ENCODE measurements at regions not wholly inside any gene's neighbourhood (a gene's known extent, or its start where the extent isn't known, plus 50 kb on each side); places are given as distances from the start of the nearest gene placed in this dataset.

DNA sequence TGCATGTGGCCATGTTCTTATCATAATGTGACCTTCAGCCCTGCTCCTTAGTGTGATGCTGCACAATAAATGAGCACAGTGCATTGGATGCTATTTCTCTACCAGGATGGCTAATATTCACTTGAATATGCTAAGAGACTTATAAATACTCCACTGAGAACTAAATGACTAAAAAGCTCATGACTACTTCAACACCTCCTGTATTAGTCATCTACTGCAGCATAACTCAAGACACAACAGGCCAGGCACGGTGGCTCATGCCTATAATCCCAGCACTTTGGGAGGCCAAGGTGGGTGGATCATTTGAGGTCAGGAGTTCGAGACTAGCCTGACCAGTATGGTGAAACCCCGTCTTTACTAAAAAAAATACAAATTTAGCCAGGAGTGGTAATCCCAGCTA is 213.4 kb downstream of the RND3 start:
- no peak overlapping the region for H2AFZ ChIP-seq (ENCODE audit: low read depth, low read length)
- CTCF ChIA-PET = no interaction called here
- H3K36me3 ChIP-seq (ENCODE audit: control insufficient read depth in 2 of 2, extremely low read depth in 1 of 2, insufficient read depth in 2 of 2, low read length in 2 of 2) = no peaks in the 10 kb centered on the region
- H3K9ac ChIP-seq (replicated peaks; ENCODE audit: extremely low read depth, insufficient read depth, low read length) = no peak overlapping the region
- no peaks in the 10 kb centered on the region for H4K20me1 ChIP-seq (replicated peaks; ENCODE audit: control insufficient read depth, extremely low read depth, insufficient read depth, low read length)
- FAIRE-seq (no peak), DNase-seq (ENCODE audit: low read depth, low spot score) (no peak)
- H3K27ac ChIP-seq (ENCODE audit: insufficient read depth, low read depth, low read length) = no peak overlapping the region
- peaks cover 3% of the 10 kb centered on the region for H3K9me3 ChIP-seq (replicated peaks; ENCODE audit: control insufficient read depth, insufficient read depth, low read length)
- no peaks in the 10 kb centered on the region for H3K27me3 ChIP-seq (ENCODE audit: control insufficient read depth in 2 of 2, insufficient read depth in 2 of 2, low read length in 2 of 2)
- POLR2A ChIA-PET = no interaction called here
- H3K79me2 ChIP-seq (ENCODE audit: control insufficient read depth, insufficient read depth, low read length) = no peaks in the 10 kb centered on the region
- no peaks in the 10 kb centered on the region for H3K9me1 ChIP-seq (replicated peaks; ENCODE audit: control insufficient read depth, extremely low read depth, insufficient read depth, low read length)
- no peak overlapping the region for H3K4me3 ChIP-seq (replicated peaks in 1 of 3; ENCODE audit: insufficient read depth in 1 of 3, low read depth in 1 of 3, low read length in 3 of 3)
- BruUV-seq (replicated peaks) = no TSS peak
- intact Hi-C loops (cut with micrococcal nuclease) (no loop called here), dilution Hi-C loops (cut with MboI; ENCODE audit: extremely low pct_ligation_motif_present, low sequenced_read_pairs) (no loop called here)
- no peaks in the 10 kb centered on the region for H3K4me1 ChIP-seq (ENCODE audit: control insufficient read depth, extremely low read depth, insufficient read depth, low read length)
- H3K4me2 ChIP-seq (ENCODE audit: insufficient read depth, low read length) = no peak overlapping the region
- TF ChIP-seq FOS (IDR thresholded peaks at IDR 0.05; ENCODE audit: borderline replicate concordance, insufficient read depth, low read length) = no peak

DNA sequence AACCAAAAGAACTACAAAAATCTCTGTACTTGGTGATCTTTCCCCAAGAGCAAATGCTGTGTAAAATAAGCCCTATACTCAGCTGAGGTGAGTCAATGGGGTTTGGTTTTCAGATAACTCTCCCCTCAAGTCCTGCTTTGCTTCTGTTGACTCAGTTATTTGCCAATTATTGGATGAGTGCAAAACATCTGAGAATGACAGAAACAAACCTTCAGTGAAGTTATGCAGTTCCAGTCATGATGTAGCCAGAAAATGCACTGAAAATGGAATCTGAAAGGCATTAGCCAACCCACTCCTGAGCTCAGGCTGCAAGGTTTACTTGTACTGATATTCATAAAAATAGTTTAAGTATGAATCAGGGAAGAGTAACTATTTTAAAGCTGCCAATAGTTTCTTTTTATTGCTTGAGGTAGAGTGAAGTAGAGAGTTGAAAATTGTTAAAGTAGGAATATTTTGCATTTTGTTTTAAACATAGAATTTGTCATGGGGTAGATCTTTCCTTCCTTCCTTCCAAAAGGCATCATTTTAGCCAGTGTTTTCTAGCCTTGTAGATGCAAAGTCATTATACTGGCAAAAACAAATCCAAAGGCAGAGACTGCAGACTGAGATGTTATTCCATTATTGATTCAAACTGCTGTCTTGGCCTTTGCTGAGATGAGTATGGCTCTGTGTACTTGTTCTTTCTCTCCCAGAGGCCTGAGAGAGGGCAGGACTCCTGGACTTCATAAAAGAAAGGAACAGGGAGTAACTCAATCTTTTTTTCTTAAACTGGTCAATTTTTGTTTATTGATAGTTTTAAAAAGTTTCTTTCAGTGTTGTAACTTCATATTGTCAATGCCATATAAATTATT is 215.3 kb downstream of the RND3 start:
- no peak overlapping the region for H2AFZ ChIP-seq (ENCODE audit: low read depth, low read length)
- TF ChIP-seq POLR2AphosphoS5 (IDR thresholded peaks at IDR 0.05; ENCODE audit: insufficient read depth, low read depth, low read length) (no peak), POLR2A (IDR thresholded peaks at IDR 0.05; ENCODE audit: low read depth, low read length) (no peak), MYC (IDR thresholded peaks at IDR 0.05; ENCODE audit: low read depth, low read length) (no peak), GATA2 (IDR thresholded peaks at IDR 0.05; ENCODE audit: insufficient read depth, insufficient read length, low read depth, low read length) (no peak), EZH2 (IDR thresholded peaks at IDR 0.05; ENCODE audit: borderline replicate concordance, low read depth, low read length, severe bottlenecking) (no peak), JUN (IDR thresholded peaks at IDR 0.05; ENCODE audit: borderline replicate concordance, insufficient read depth, insufficient read length, low read depth) (no peak), FOS (IDR thresholded peaks at IDR 0.05; ENCODE audit: borderline replicate concordance, insufficient read depth, low read length) (no peak)
- TF ChIP-seq, protein P1, sequence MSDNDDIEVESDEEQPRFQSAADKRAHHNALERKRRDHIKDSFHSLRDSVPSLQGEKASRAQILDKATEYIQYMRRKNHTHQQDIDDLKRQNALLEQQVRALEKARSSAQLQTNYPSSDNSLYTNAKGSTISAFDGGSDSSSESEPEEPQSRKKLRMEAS (IDR thresholded peaks at IDR 0.05; ENCODE audit: insufficient read depth, insufficient read length) = no peak
- TF ChIP-seq, protein P2, sequence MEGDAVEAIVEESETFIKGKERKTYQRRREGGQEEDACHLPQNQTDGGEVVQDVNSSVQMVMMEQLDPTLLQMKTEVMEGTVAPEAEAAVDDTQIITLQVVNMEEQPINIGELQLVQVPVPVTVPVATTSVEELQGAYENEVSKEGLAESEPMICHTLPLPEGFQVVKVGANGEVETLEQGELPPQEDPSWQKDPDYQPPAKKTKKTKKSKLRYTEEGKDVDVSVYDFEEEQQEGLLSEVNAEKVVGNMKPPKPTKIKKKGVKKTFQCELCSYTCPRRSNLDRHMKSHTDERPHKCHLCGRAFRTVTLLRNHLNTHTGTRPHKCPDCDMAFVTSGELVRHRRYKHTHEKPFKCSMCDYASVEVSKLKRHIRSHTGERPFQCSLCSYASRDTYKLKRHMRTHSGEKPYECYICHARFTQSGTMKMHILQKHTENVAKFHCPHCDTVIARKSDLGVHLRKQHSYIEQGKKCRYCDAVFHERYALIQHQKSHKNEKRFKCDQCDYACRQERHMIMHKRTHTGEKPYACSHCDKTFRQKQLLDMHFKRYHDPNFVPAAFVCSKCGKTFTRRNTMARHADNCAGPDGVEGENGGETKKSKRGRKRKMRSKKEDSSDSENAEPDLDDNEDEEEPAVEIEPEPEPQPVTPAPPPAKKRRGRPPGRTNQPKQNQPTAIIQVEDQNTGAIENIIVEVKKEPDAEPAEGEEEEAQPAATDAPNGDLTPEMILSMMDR (IDR thresholded peaks at IDR 0.05; ENCODE audit: extremely low read depth in 1 of 2, insufficient read depth in 1 of 2, low read depth in 1 of 2, low read length in 2 of 2) = no peak
- dilution Hi-C loops (cut with MboI; ENCODE audit: extremely low pct_ligation_motif_present, low sequenced_read_pairs) = no loop called here
- no peak overlapping the region for H3K4me2 ChIP-seq (ENCODE audit: insufficient read depth, low read length)
- H3K4me3 ChIP-seq (replicated peaks in 1 of 3; ENCODE audit: insufficient read depth in 1 of 3, low read depth in 1 of 3, low read length in 3 of 3) = no peak overlapping the region
- intact Hi-C loops (cut with micrococcal nuclease) = no loop called here
- no peak overlapping the region for H3K9ac ChIP-seq (replicated peaks; ENCODE audit: extremely low read depth, insufficient read depth, low read length)
- BruUV-seq (replicated peaks) = no TSS peak
- no peaks in the 10 kb centered on the region for H3K9me1 ChIP-seq (replicated peaks; ENCODE audit: control insufficient read depth, extremely low read depth, insufficient read depth, low read length)
- ChIA-PET CTCF (interaction anchor here (1.3 to 1.4 kb wide), 2 partner anchors 8 to 15 kb away, joined by 3 to 5 read pairs; no protein-coding TSS in a partner anchor), POLR2A (no interaction called here)
- no peaks in the 10 kb centered on the region for H3K36me3 ChIP-seq (ENCODE audit: control insufficient read depth in 2 of 2, extremely low read depth in 1 of 2, insufficient read depth in 2 of 2, low read length in 2 of 2)
- no peaks in the 10 kb centered on the region for H3K79me2 ChIP-seq (ENCODE audit: control insufficient read depth, insufficient read depth, low read length)
- no peak for DNase-seq (ENCODE audit: low read depth, low spot score)
- no peaks in the 10 kb centered on the region for H4K20me1 ChIP-seq (replicated peaks; ENCODE audit: control insufficient read depth, extremely low read depth, insufficient read depth, low read length)
- no peaks in the 10 kb centered on the region for H3K27me3 ChIP-seq (ENCODE audit: control insufficient read depth in 2 of 2, insufficient read depth in 2 of 2, low read length in 2 of 2)
- H3K27ac ChIP-seq (ENCODE audit: insufficient read depth, low read depth, low read length) = no peak overlapping the region
- no peak for FAIRE-seq
- peaks cover 7% of the 10 kb centered on the region for H3K4me1 ChIP-seq (ENCODE audit: control insufficient read depth, extremely low read depth, insufficient read depth, low read length)
- peaks cover 3% of the 10 kb centered on the region for H3K9me3 ChIP-seq (replicated peaks; ENCODE audit: control insufficient read depth, insufficient read depth, low read length)
